NCI-H748 treated with DMSO at 0.1 percent for 48 hours (cell line): ENCODE measurements at regions not wholly inside any gene's neighbourhood (a gene's known extent, or its start where the extent isn't known, plus 50 kb on each side); places are given as distances from the start of the nearest gene placed in this dataset.

ENCODE experiments used
- DNase-seq: peaks from one replicate; lab custom pipeline; 2025; lab: John Stamatoyannopoulos, UW

- no peak for DNase-seq
Measured at GRCh38 chr7:20021831-20022230, 195.4 kb downstream of the MACC1 start.

GRCh38 chr7:20021066-20021465 is 196.1 kb downstream of the MACC1 start:
- no peak for DNase-seq

- DNase-seq, result no peak
Measured at GRCh38 chr7:20019757-20020432, 197.3 kb downstream of the MACC1 start.

GRCh38 chr7:20016669-20017068 is 200.5 kb downstream of the MACC1 start:
- no peak for DNase-seq

- DNase-seq, result no peak
Measured at GRCh38 chr7:20013536-20013935, 203.6 kb downstream of the MACC1 start.

GRCh38 chr7:20012100-20012499 is 205.1 kb downstream of the MACC1 start:
- no peak for DNase-seq

GRCh38 chr7:20010877-20011276 is 206.3 kb downstream of the MACC1 start:
- DNase-seq, result no peak

- no peak for DNase-seq
Measured at GRCh38 chr7:20007510-20007909, 209.7 kb downstream of the MACC1 start.

- DNase-seq, result no peak
Measured at GRCh38 chr7:20005081-20005480, 212.1 kb downstream of the MACC1 start.

GRCh38 chr7:19999681-20000080 is 217.5 kb downstream of the MACC1 start:
- DNase-seq, result no peak

- DNase-seq, result no peak
Measured at GRCh38 chr7:19991936-19992335, 218.5 kb upstream of the TMEM196 start.

GRCh38 chr7:19989906-19990305 is 216.5 kb upstream of the TMEM196 start:
- no peak for DNase-seq

- no peak for DNase-seq
Measured at GRCh38 chr7:19988860-19989259, 215.4 kb upstream of the TMEM196 start.

- DNase-seq, result no peak
Measured at GRCh38 chr7:19984231-19984632, 210.8 kb upstream of the TMEM196 start.

- peak; percentile 11 for DNase-seq
Measured at GRCh38 chr7:19982841-19983835, 209.7 kb upstream of the TMEM196 start.

GRCh38 chr7:19973581-19973980 is 200.2 kb upstream of the TMEM196 start:
- DNase-seq, result no peak

- DNase-seq, result no peak
Measured at GRCh38 chr7:19972876-19973275, 199.5 kb upstream of the TMEM196 start.

GRCh38 chr7:19971956-19972355 is 198.5 kb upstream of the TMEM196 start:
- no peak for DNase-seq

- no peak for DNase-seq
Measured at GRCh38 chr7:19970514-19970913, 197.1 kb upstream of the TMEM196 start.

- no peak for DNase-seq
Measured at GRCh38 chr7:19969859-19970493, 196.6 kb upstream of the TMEM196 start.

- DNase-seq, result no peak
Measured at GRCh38 chr7:19964246-19964645, 190.8 kb upstream of the TMEM196 start.

GRCh38 chr7:19963695-19964094 is 190.3 kb upstream of the TMEM196 start:
- no peak for DNase-seq
